IPS DF 6.9 (cell line): ENCODE measurements at regions not wholly inside any gene's neighbourhood (a gene's known extent, or its start where the extent isn't known, plus 50 kb on each side); places are given as distances from the start of the nearest gene placed in this dataset.
"Not testable (repeated sequence)": the region's sequence is repeated elsewhere in the genome, so short reads cannot be mapped to it uniquely, and the experiment has no call there.

Source experiments
- DNase-seq: peaks from one replicate; pipeline ENCODE4 v3.0.0-alpha.2; 2013; ENCODE audit warnings: low read depth, low spot score
- H3K27ac ChIP-seq: one replicate; pipeline ENCODE4 v1.5.1; 2013; ENCODE audit warnings: low read length, control low read depth
- H3K27me3 ChIP-seq: 2 replicates; pipeline ENCODE4 v1.6.1; 2013; ENCODE audit warnings: mild to moderate bottlenecking, low read length; ENCODE audit not compliant: control insufficient read depth, insufficient read depth
- H3K36me3 ChIP-seq: 2 replicates; pipeline ENCODE4 v1.6.1; 2013; ENCODE audit warnings: low read length; ENCODE audit not compliant: control insufficient read depth, insufficient read depth
- H3K4me1 ChIP-seq: 2 replicates; pipeline ENCODE4 v1.6.1; 2013; ENCODE audit warnings: low read length; ENCODE audit not compliant: control insufficient read depth, insufficient read depth
- H3K4me3 ChIP-seq: 2 replicates; pipeline ENCODE4 v1.5.1; 2013; ENCODE audit warnings: mild to moderate bottlenecking, low read length
- H3K9me3 ChIP-seq: 2 replicates; pipeline ENCODE4 v1.6.1; 2013; ENCODE audit warnings: low read length, inconsistent platforms; ENCODE audit not compliant: control insufficient read depth, insufficient read depth
- WGBS: extraction: QIAGEN DNeasy Blood & Tissue Kit; methylation state at CpG from one replicate; pipeline ENCODE4 v1.1.7; 2013; ENCODE audit warnings: mixed read lengths, missing lambda C conversion rate; ENCODE audit not compliant: insufficient read length, insufficient coverage; 5-methylcytosine and 5-hydroxymethylcytosine counted together

- Histone ChIP-seq H3K4me3 (no peak overlapping the region), H3K4me1 (no peaks in the 10 kb centered on the region), H3K27ac (no peak overlapping the region), H3K9me3 (no peaks in the 10 kb centered on the region), H3K27me3 (no peaks in the 10 kb centered on the region), H3K36me3 (no peaks in the 10 kb centered on the region)
- no peak for DNase-seq
- WGBS, result no CpG with 5 or more reads among the region's 1 CpG
These were observed 275.5 kb downstream of the FGFR2 start for GRCh38 chr10:121322776-121323175.

DNA sequence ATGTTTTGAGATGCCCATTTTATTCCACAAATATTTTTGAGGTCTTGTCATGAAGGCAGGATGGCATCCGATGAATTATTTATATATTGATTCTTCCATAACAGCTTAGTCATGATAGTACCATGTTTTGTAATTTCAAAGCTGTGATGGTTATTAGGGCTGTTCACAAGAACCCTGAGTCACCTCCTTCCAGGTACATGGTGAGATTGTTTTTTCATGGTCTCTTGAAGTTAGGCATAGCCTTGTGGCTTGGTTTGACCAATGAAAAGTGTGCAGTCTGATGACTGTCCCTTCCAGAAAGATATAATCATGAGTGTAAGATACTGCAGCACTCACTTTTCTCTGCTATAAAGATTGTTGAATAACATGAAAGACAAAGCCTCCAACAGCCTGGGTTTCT, 274.8 kb downstream of the FGFR2 start:
- Histone ChIP-seq H3K36me3 (no peaks in the 10 kb centered on the region), H3K4me1 (no peaks in the 10 kb centered on the region), H3K27me3 (no peaks in the 10 kb centered on the region), H3K27ac (no peak overlapping the region), H3K4me3 (no peak overlapping the region), H3K9me3 (no peaks in the 10 kb centered on the region)
- no CpG with 5 or more reads among the region's 1 CpG for WGBS
- no peak for DNase-seq

DNA sequence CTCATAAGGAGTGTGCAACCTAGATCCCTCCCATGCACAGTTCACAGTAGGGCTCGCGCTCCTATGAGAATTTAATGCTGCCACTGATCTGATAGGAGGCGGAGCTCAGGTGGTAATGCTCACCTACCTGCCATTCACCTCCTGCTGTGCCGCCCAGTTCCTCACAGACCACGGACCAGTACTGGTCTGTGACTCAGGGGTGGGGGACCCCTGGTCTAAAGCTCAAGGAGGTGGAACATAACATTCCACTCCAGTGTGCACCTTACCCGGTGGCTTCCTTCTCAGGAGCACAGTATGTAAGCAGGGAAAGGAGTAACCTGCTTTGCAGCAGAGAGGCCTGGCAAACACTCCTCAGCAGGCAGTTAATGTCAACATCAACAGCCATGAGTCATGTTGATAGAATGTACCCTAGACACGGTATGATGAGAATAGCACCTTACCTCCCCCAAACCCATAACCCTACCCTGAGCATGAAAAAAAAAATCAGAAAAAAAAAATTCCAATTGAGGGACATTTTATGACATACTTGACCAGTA, 273.5 kb downstream of the FGFR2 start:
- Histone ChIP-seq H3K9me3 (no peaks in the 10 kb centered on the region), H3K4me1 (no peaks in the 10 kb centered on the region), H3K4me3 (no peak overlapping the region), H3K36me3 (no peaks in the 10 kb centered on the region), H3K27ac (no peak overlapping the region), H3K27me3 (no peaks in the 10 kb centered on the region)
- DNase-seq, result no peak
- no CpG with 5 or more reads among the region's 7 CpGs for WGBS

DNA sequence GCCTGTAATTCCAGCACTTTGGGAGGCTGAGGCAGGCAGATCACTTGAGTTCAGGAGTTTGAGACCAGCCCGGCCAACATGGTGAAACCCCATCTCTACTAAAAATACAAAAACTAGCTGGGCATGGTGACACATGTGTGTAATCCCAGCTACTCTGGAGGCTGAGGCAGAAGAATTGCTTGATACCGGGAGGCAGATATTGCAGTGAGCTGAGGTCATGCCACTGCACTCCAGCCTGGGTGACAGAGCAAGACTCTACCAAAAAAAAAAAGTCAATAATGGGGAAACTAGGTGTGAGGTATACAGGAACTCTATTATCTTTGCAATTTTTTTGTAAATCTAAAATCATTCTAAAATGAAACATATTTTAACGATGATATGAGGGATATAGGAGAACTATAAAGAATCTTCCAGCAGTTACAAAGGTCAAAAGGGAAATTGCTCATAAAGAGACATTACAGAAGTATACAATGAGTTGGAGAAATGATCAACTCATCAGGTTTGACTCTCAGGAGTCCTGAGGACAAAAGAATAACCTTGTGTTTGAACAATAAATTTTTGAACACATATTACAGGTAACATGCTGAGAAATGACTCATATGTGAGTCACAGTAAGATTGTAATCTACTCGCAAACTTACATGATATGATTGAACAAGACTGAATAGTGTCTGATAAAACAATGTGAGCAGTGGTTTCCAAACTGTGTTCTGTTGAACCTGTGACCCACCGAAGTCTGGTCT, 272.6 kb downstream of the FGFR2 start:
- H3K9me3 ChIP-seq, result no peaks in the 10 kb centered on the region
- H3K27ac ChIP-seq, result no peak overlapping the region
- no peaks in the 10 kb centered on the region for H3K4me1 ChIP-seq
- no CpG with 5 or more reads among the region's 5 CpGs for WGBS
- H3K4me3 ChIP-seq, result no peak overlapping the region
- no peaks in the 10 kb centered on the region for H3K36me3 ChIP-seq
- H3K27me3 ChIP-seq, result no peaks in the 10 kb centered on the region
- no peak for DNase-seq

DNA sequence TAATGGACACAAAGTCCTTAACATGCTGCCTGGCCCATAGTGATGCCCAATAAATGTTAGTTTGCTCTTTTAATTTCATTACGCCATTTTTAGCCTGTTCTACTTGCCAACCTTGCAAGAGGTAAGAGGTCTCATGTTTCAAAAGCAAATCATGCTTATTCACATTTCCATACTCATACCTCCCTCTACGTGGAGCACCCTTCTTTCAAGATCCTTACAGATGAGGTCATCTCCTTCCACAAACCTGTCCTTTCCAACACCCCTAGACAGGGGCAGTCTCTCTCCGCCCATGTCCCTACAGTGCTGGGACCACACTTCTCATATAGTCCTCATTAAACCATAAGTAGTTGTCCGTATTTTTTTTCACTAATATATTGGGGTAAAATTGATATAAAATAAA, 271.3 kb downstream of the FGFR2 start:
- H3K27me3 ChIP-seq, result no peaks in the 10 kb centered on the region
- H3K9me3 ChIP-seq, result no peaks in the 10 kb centered on the region
- H3K4me1 ChIP-seq, result no peaks in the 10 kb centered on the region
- DNase-seq, result no peak
- no peaks in the 10 kb centered on the region for H3K36me3 ChIP-seq
- no peak overlapping the region for H3K4me3 ChIP-seq
- WGBS, result no CpG with 5 or more reads among the region's 4 CpGs
- H3K27ac ChIP-seq, result no peak overlapping the region

GRCh38 chr10:121327727-121328126, 270.5 kb downstream of the FGFR2 start:
- H3K27ac ChIP-seq, result no peak overlapping the region
- no peaks in the 10 kb centered on the region for H3K9me3 ChIP-seq
- WGBS, result no CpG with 5 or more reads among the region's 1 CpG
- H3K36me3 ChIP-seq, result no peaks in the 10 kb centered on the region
- H3K4me3 ChIP-seq, result no peak overlapping the region
- no peaks in the 10 kb centered on the region for H3K4me1 ChIP-seq
- DNase-seq, result no peak
- no peaks in the 10 kb centered on the region for H3K27me3 ChIP-seq

GRCh38 chr10:121329631-121330030, 268.6 kb downstream of the FGFR2 start:
- not testable (repeated sequence) for H3K4me3 ChIP-seq, H3K27me3 ChIP-seq, H3K9me3 ChIP-seq, H3K36me3 ChIP-seq, H3K4me1 ChIP-seq, H3K27ac ChIP-seq, DNase-seq
- no CpG with 5 or more reads among the region's 4 CpGs for WGBS

- Histone ChIP-seq H3K27me3 (no peaks in the 10 kb centered on the region), H3K27ac (no peak overlapping the region), H3K9me3 (no peaks in the 10 kb centered on the region), H3K4me3 (no peak overlapping the region), H3K4me1 (no peaks in the 10 kb centered on the region), H3K36me3 (no peaks in the 10 kb centered on the region)
- WGBS, result no CpG with 5 or more reads among the region's 1 CpG
- DNase-seq, result no peak
These were observed 267.7 kb downstream of the FGFR2 start for GRCh38 chr10:121330563-121330962.

DNA sequence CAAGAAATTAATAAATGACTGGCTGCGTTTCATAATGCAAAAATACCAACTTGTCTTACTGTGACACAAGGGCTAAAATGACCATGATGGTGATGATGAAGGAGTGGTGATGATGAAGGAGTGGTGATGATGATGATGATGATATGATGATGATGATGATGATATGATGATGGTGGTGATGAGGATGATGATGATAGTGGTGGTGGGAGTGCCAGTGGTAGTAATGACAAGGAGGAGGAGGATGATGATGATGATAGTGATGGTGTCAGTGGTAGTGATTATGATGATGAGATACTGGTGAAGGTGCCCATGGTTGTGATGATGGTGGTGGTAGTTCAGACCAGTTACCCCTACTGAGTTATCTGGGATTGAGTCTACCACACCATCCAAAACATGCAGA, 265.9 kb downstream of the FGFR2 start:
- H3K36me3 ChIP-seq, result no peaks in the 10 kb centered on the region
- DNase-seq, result no peak
- no peak overlapping the region for H3K4me3 ChIP-seq
- no peaks in the 10 kb centered on the region for H3K9me3 ChIP-seq
- no peak overlapping the region for H3K27ac ChIP-seq
- no peaks in the 10 kb centered on the region for H3K4me1 ChIP-seq
- no peaks in the 10 kb centered on the region for H3K27me3 ChIP-seq
- no CpG with 5 or more reads among the region's 1 CpG for WGBS

DNA sequence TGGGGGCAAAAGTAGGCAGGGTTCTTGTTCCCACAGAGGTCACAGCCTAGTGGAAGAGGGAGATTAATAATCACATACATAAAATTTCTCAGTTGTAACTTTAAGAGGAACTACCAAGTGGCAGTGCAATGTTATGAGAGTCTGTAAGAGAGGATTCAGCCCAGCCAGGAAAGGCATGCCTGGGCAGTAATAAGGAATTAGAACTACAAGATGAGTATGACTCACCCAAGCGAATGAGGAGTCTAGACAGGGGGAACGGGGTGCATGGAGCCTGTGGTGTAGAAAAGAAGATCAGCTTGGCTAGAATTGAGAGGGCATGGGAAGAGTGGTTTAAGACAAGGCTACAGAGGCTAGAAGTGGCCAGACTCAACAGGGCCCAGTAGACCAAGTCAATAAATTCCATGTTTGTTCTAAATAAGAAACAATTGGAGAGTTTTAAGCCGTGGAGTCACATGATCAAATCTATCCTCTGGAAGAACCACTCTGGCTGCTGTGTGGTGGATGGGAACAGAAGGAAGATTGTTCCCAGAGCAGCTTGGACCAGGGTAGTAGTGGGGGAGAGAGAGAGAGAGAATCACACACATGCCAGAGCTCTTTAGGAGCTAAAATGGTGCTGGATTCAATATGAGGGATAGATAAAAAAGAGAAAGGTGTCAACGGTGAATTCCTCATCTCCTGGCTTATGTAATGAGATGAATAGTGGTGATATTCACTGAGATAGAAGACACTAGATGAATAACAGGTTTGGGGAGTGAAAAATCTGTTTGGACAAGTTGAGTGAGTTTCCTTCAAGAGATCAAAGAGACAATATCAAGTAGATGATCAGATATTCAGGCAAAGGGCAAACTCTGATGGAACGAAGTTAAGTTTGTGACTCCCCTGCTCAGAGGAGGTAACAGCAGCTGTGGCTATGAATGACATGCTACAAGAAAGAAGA, 265.1 kb downstream of the FGFR2 start:
- no peaks in the 10 kb centered on the region for H3K36me3 ChIP-seq
- H3K4me3 ChIP-seq, result no peak overlapping the region
- WGBS, result no CpG with 5 or more reads among the region's 5 CpGs
- no peak overlapping the region for H3K27ac ChIP-seq
- H3K9me3 ChIP-seq, result no peaks in the 10 kb centered on the region
- no peak for DNase-seq
- no peaks in the 10 kb centered on the region for H3K27me3 ChIP-seq
- H3K4me1 ChIP-seq, result no peaks in the 10 kb centered on the region
